ENCODE measurements at regions not wholly inside any gene's neighbourhood (a gene's known extent, or its start where the extent isn't known, plus 50 kb on each side); places are given as distances from the start of the nearest gene placed in this dataset.

DNA sequence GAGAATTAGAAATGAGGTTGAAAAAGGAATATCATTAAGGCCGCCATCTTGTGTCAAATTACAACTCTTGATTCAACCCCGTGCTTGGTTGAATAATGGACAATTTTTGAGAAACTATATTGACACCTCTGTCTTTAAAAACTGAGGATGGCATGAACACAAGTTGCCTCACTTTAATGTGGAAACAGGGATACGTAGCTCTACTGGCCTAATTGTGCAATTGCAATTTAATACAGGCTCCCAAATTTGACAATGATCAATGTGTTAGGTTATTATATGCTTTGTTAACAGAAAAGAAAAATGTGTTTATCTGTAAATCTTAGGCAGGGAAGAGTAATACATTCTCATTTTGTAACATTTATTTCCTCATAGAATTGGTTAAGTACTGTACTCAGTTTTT, 77.1 kb upstream of the MCTP2 start:
- ATAC-seq, result no peak
- TF ChIP-seq GLIS3 (CRISPR knock-in tag; IDR thresholded peaks at IDR 0.05), result no peak
- TF ChIP-seq SNAI2 (CRISPR knock-in tag; IDR thresholded peaks at IDR 0.05), result no peak
- no peak for TF ChIP-seq CSDC2 (CRISPR knock-in tag; IDR thresholded peaks at IDR 0.05)
- no peak for TF ChIP-seq PPARA (CRISPR knock-in tag; IDR thresholded peaks at IDR 0.05; ENCODE audit: borderline replicate concordance)
- TF ChIP-seq ZNF70 (CRISPR knock-in tag; IDR thresholded peaks at IDR 0.05), result no peak
- TF ChIP-seq ZC3H10 (CRISPR knock-in tag; IDR thresholded peaks at IDR 0.05), result no peak
- TF ChIP-seq TCF4 (CRISPR knock-in tag; IDR thresholded peaks at IDR 0.05; ENCODE audit: borderline replicate concordance), result no peak
- no peak for TF ChIP-seq ZFP30 (CRISPR knock-in tag; IDR thresholded peaks at IDR 0.05)
- TF ChIP-seq, protein P1, sequence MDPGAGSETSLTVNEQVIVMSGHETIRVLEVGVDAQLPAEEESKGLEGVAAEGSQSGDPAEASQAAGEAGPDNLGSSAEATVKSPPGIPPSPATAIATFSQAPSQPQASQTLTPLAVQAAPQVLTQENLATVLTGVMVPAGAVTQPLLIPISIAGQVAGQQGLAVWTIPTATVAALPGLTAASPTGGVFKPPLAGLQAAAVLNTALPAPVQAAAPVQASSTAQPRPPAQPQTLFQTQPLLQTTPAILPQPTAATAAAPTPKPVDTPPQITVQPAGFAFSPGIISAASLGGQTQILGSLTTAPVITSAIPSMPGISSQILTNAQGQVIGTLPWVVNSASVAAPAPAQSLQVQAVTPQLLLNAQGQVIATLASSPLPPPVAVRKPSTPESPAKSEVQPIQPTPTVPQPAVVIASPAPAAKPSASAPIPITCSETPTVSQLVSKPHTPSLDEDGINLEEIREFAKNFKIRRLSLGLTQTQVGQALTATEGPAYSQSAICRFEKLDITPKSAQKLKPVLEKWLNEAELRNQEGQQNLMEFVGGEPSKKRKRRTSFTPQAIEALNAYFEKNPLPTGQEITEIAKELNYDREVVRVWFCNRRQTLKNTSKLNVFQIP (CRISPR knock-in tag; IDR thresholded peaks at IDR 0.05; ENCODE audit: borderline replicate concordance, low read depth), result no peak
- TF ChIP-seq ISL1 (CRISPR knock-in tag; IDR thresholded peaks at IDR 0.05), result no peak
- TF ChIP-seq RARB (CRISPR knock-in tag; IDR thresholded peaks at IDR 0.05), result no peak
- TF ChIP-seq, protein P2, sequence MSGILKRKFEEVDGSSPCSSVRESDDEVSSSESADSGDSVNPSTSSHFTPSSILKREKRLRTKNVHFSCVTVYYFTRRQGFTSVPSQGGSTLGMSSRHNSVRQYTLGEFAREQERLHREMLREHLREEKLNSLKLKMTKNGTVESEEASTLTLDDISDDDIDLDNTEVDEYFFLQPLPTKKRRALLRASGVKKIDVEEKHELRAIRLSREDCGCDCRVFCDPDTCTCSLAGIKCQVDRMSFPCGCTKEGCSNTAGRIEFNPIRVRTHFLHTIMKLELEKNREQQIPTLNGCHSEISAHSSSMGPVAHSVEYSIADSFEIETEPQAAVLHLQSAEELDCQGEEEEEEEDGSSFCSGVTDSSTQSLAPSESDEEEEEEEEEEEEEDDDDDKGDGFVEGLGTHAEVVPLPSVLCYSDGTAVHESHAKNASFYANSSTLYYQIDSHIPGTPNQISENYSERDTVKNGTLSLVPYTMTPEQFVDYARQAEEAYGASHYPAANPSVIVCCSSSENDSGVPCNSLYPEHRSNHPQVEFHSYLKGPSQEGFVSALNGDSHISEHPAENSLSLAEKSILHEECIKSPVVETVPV (CRISPR knock-in tag; IDR thresholded peaks at IDR 0.05), result no peak
- no peak for TF ChIP-seq ZNF565 (CRISPR knock-in tag; conservative IDR thresholded peaks at IDR 0.05; ENCODE audit: low read depth)
- TF ChIP-seq, protein P3, sequence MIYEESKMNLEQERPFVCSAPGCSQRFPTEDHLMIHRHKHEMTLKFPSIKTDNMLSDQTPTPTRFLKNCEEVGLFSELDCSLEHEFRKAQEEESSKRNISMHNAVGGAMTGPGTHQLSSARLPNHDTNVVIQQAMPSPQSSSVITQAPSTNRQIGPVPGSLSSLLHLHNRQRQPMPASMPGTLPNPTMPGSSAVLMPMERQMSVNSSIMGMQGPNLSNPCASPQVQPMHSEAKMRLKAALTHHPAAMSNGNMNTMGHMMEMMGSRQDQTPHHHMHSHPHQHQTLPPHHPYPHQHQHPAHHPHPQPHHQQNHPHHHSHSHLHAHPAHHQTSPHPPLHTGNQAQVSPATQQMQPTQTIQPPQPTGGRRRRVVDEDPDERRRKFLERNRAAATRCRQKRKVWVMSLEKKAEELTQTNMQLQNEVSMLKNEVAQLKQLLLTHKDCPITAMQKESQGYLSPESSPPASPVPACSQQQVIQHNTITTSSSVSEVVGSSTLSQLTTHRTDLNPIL (CRISPR knock-in tag; IDR thresholded peaks at IDR 0.05; ENCODE audit: low read depth), result no peak
- no peak for TF ChIP-seq ESRRG (CRISPR knock-in tag; IDR thresholded peaks at IDR 0.05)
- no peak for TF ChIP-seq ZNF8 (CRISPR knock-in tag; IDR thresholded peaks at IDR 0.05)
- no peak for TF ChIP-seq OSR1 (CRISPR knock-in tag; IDR thresholded peaks at IDR 0.05)

DNA sequence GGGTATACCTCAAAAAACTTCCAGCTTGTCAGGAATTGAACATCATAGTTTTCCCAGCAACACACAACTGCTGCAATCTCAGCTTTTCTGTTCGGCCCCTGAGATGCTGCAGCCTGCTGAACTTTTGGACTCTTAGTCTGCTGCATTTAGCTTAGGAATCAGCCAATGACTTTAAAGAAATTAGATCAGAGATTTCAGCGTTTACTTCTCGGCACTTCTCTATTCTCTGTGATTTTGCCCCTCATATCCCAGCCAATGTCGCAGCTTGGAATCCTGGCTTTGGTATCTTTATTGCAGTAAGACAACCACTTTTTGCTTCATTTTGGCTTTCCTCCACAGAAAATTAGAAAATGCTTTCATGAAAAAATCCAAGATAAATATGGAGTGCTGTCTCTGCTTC, 86.3 kb upstream of the MCTP2 start:
- ATAC-seq, result no peak
- no peak for TF ChIP-seq BACH2 (CRISPR knock-in tag; IDR thresholded peaks at IDR 0.05; ENCODE audit: borderline replicate concordance)
- no peak for TF ChIP-seq PPARA (CRISPR knock-in tag; IDR thresholded peaks at IDR 0.05; ENCODE audit: borderline replicate concordance)
- no peak for TF ChIP-seq TOX (CRISPR knock-in tag; IDR thresholded peaks at IDR 0.05; ENCODE audit: borderline replicate concordance)
- no peak for TF ChIP-seq GLIS3 (CRISPR knock-in tag; IDR thresholded peaks at IDR 0.05)
- no peak for TF ChIP-seq ZNF8 (CRISPR knock-in tag; IDR thresholded peaks at IDR 0.05)
- TF ChIP-seq RARB (CRISPR knock-in tag; IDR thresholded peaks at IDR 0.05), result no peak
- no peak for TF ChIP-seq ZNF565 (CRISPR knock-in tag; conservative IDR thresholded peaks at IDR 0.05; ENCODE audit: low read depth)
- TF ChIP-seq ZNF70 (CRISPR knock-in tag; IDR thresholded peaks at IDR 0.05), result no peak
- no peak for TF ChIP-seq ISL1 (CRISPR knock-in tag; IDR thresholded peaks at IDR 0.05)
- TF ChIP-seq, protein P4, sequence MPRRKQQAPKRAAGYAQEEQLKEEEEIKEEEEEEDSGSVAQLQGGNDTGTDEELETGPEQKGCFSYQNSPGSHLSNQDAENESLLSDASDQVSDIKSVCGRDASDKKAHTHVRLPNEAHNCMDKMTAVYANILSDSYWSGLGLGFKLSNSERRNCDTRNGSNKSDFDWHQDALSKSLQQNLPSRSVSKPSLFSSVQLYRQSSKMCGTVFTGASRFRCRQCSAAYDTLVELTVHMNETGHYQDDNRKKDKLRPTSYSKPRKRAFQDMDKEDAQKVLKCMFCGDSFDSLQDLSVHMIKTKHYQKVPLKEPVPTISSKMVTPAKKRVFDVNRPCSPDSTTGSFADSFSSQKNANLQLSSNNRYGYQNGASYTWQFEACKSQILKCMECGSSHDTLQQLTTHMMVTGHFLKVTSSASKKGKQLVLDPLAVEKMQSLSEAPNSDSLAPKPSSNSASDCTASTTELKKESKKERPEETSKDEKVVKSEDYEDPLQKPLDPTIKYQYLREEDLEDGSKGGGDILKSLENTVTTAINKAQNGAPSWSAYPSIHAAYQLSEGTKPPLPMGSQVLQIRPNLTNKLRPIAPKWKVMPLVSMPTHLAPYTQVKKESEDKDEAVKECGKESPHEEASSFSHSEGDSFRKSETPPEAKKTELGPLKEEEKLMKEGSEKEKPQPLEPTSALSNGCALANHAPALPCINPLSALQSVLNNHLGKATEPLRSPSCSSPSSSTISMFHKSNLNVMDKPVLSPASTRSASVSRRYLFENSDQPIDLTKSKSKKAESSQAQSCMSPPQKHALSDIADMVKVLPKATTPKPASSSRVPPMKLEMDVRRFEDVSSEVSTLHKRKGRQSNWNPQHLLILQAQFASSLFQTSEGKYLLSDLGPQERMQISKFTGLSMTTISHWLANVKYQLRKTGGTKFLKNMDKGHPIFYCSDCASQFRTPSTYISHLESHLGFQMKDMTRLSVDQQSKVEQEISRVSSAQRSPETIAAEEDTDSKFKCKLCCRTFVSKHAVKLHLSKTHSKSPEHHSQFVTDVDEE (CRISPR knock-in tag; IDR thresholded peaks at IDR 0.05), result no peak
- TF ChIP-seq CSDC2 (CRISPR knock-in tag; IDR thresholded peaks at IDR 0.05), result no peak
- TF ChIP-seq, protein P2 (CRISPR knock-in tag; IDR thresholded peaks at IDR 0.05), result no peak
- TF ChIP-seq OSR1 (CRISPR knock-in tag; IDR thresholded peaks at IDR 0.05), result no peak
- TF ChIP-seq SNAI2 (CRISPR knock-in tag; IDR thresholded peaks at IDR 0.05), result no peak
- TF ChIP-seq ESRRG (CRISPR knock-in tag; IDR thresholded peaks at IDR 0.05), result no peak
- TF ChIP-seq, protein P1 (CRISPR knock-in tag; IDR thresholded peaks at IDR 0.05; ENCODE audit: borderline replicate concordance, low read depth), result no peak
- TF ChIP-seq TCF4 (CRISPR knock-in tag; IDR thresholded peaks at IDR 0.05; ENCODE audit: borderline replicate concordance), result no peak
- no peak for TF ChIP-seq ZFP30 (CRISPR knock-in tag; IDR thresholded peaks at IDR 0.05)
